ENCODE measurements at regions not wholly inside any gene's neighbourhood (a gene's known extent, or its start where the extent isn't known, plus 50 kb on each side); places are given as distances from the start of the nearest gene placed in this dataset.

DNA sequence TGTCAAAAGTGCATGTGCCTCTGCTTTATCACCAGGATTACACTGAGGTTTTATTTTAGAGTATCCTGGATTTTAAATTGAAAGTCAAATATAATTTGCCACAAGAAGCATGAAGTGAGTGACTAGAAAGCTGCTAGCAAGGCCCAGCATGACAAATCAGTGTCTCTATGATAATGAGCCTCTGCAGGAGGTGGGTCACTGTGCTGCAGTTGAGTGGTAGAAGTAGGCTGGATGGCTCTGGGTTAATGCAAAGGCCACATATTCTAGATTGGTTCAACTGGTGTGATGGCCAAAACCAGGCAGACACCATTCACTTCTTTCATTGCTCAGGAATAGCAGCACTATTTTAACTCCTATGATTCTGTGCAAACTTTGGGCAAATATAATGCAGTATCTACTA, 491.5 kb downstream of the OLFM4 start:
- Histone ChIP-seq H3K4me1 (ENCODE audit: control extremely low read depth in 1 of 4, control insufficient read depth in 4 of 4, insufficient read depth in 4 of 4, low read length in 3 of 4) (no peaks in the 10 kb centered on the region), H3K4me3 (ENCODE audit: control insufficient read depth in 1 of 7, extremely low read depth in 1 of 7, insufficient read depth in 4 of 7, low read depth in 2 of 7, low read length in 6 of 7) (no peak overlapping the region), H3K27me3 (replicated peaks in 2 of 5; ENCODE audit: control insufficient read depth in 4 of 5, insufficient read depth in 5 of 5, low read length in 4 of 5) (no peaks in the 10 kb centered on the region), H3K27ac (ENCODE audit: insufficient read depth in 1 of 2, low read depth in 1 of 2, low read length in 2 of 2, poor library complexity in 1 of 2, severe bottlenecking in 2 of 2) (no peak overlapping the region), H3K36me3 (ENCODE audit: control insufficient read depth in 4 of 4, insufficient read depth in 4 of 4, low read length in 3 of 4) (no peaks in the 10 kb centered on the region), H3K9me3 (ENCODE audit: control extremely low read depth in 1 of 5, control insufficient read depth in 4 of 5, insufficient read depth in 2 of 5, low read depth in 1 of 5, low read length in 4 of 5) (no peaks in the 10 kb centered on the region)
- ChIA-PET POLR2A (no interaction called here), CTCF (no interaction called here)
- no peak for DNase-seq

DNA sequence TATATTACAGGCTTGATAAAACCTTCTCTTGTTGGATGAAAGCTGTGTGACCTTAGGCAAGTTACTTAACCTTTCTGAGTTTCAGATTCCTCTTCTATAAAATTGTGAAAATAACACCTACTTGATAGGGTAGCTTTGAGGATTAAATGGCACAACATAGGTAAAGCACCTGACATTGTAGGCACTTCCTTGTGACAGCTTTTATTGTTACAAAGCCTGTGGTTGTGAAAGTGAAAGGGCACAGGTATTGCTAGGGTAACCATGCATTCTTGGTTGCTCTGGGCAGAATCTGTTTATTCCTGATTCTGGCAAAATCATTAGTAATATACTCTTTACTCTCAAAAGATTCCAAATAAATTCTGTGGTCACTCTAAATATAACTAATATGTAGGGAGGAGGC, 493.4 kb downstream of the OLFM4 start:
- CTCF ChIA-PET: no interaction called here
- POLR2A ChIA-PET: no interaction called here
- no peak for DNase-seq

DNA sequence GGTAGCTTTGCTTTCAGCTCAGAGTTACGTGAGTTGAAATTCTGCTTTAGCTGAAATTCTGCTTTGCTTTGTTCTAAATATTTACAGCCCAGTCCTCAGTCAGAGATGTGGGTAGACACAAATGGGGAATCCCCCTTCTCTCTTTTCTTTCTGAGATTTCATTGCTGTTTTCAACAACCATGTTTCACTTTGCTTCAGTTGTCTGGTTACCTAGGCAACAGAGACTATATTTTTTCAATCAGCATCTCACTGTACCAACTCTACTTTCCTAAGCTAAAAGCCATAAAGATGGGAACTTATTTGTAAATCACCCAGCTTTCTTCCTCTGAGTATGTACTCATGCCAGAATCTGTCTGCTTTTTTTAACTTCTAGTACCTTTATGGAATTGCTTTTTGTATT, 509.0 kb downstream of the OLFM4 start:
- H3K4me1 ChIP-seq (ENCODE audit: control extremely low read depth in 1 of 4, control insufficient read depth in 4 of 4, insufficient read depth in 4 of 4, low read length in 3 of 4): no peaks in the 10 kb centered on the region
- no peak overlapping the region for H3K4me3 ChIP-seq (ENCODE audit: control insufficient read depth in 1 of 7, extremely low read depth in 1 of 7, insufficient read depth in 4 of 7, low read depth in 2 of 7, low read length in 6 of 7)
- POLR2A ChIA-PET: no interaction called here
- CTCF ChIA-PET: no interaction called here
- 86% methylated on average over 1 of the region's 1 CpG for WGBS (ENCODE audit: insufficient coverage)
- no peaks in the 10 kb centered on the region for H3K27me3 ChIP-seq (replicated peaks in 2 of 5; ENCODE audit: control insufficient read depth in 4 of 5, insufficient read depth in 5 of 5, low read length in 4 of 5)
- no peak overlapping the region for H3K27ac ChIP-seq (ENCODE audit: insufficient read depth in 1 of 2, low read depth in 1 of 2, low read length in 2 of 2, poor library complexity in 1 of 2, severe bottlenecking in 2 of 2)
- no peaks in the 10 kb centered on the region for H3K36me3 ChIP-seq (ENCODE audit: control insufficient read depth in 4 of 4, insufficient read depth in 4 of 4, low read length in 3 of 4)
- H3K9me3 ChIP-seq (ENCODE audit: control extremely low read depth in 1 of 5, control insufficient read depth in 4 of 5, insufficient read depth in 2 of 5, low read depth in 1 of 5, low read length in 4 of 5): peaks cover 0 to 2% (median 0%) of the 10 kb centered on the region in 5 experiments
- DNase-seq: no peak

More for the DNA sequence above, 493.4 kb downstream of the OLFM4 start:
- no peaks in the 10 kb centered on the region for H3K4me1 ChIP-seq (ENCODE audit: control extremely low read depth in 1 of 4, control insufficient read depth in 4 of 4, insufficient read depth in 4 of 4, low read length in 3 of 4)
- H3K4me3 ChIP-seq (ENCODE audit: control insufficient read depth in 1 of 7, extremely low read depth in 1 of 7, insufficient read depth in 4 of 7, low read depth in 2 of 7, low read length in 6 of 7): no peak overlapping the region
- H3K9me3 ChIP-seq (ENCODE audit: control extremely low read depth in 1 of 5, control insufficient read depth in 4 of 5, insufficient read depth in 2 of 5, low read depth in 1 of 5, low read length in 4 of 5): no peaks in the 10 kb centered on the region
- H3K27ac ChIP-seq (ENCODE audit: insufficient read depth in 1 of 2, low read depth in 1 of 2, low read length in 2 of 2, poor library complexity in 1 of 2, severe bottlenecking in 2 of 2): no peak overlapping the region
- H3K36me3 ChIP-seq (ENCODE audit: control insufficient read depth in 4 of 4, insufficient read depth in 4 of 4, low read length in 3 of 4): no peaks in the 10 kb centered on the region
- H3K27me3 ChIP-seq (replicated peaks in 2 of 5; ENCODE audit: control insufficient read depth in 4 of 5, insufficient read depth in 5 of 5, low read length in 4 of 5): no peaks in the 10 kb centered on the region

DNA sequence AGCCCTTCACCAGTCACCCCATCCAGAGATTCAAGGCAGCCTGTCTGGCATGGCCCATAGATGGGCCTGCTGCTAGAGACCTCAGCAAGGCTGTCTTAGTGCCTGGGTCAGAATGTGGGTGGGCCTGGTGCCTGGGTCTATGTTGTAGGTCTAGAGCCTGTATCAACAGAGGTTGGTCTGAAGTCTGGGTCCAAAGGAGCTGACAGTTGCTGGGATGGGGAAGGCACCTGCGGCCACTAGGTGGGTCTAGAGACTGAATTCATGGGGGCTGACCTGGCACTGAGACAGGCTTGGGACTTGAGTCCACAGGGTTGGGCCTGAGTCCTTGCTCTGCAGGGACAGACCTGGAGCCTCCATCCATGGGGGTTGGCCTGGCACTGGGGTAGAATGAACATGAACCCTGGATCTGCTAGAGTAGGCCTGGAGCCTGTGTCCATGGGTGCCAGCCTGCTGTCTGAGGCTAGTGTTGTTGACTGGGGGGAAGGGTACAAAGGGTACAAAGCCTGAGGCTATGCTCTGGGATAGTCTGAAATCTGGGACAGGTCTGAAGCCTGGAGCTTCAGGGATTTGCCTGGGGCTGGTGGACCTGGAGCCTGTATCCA, 516.8 kb downstream of the OLFM4 start:
- 71% methylated on average over 1 of the region's 1 CpG for WGBS (ENCODE audit: insufficient coverage)
- ChIA-PET CTCF (no interaction called here), POLR2A (no interaction called here)
- H3K36me3 ChIP-seq (ENCODE audit: control insufficient read depth in 4 of 4, insufficient read depth in 4 of 4, low read length in 3 of 4): no peaks in the 10 kb centered on the region
- no peak overlapping the region for H3K27ac ChIP-seq (ENCODE audit: insufficient read depth in 1 of 2, low read depth in 1 of 2, low read length in 2 of 2, poor library complexity in 1 of 2, severe bottlenecking in 2 of 2)
- H3K4me3 ChIP-seq (ENCODE audit: control insufficient read depth in 1 of 7, extremely low read depth in 1 of 7, insufficient read depth in 4 of 7, low read depth in 2 of 7, low read length in 6 of 7): no peak overlapping the region
- no peaks in the 10 kb centered on the region for H3K27me3 ChIP-seq (replicated peaks in 2 of 5; ENCODE audit: control insufficient read depth in 4 of 5, insufficient read depth in 5 of 5, low read length in 4 of 5)
- no peaks in the 10 kb centered on the region for H3K4me1 ChIP-seq (ENCODE audit: control extremely low read depth in 1 of 4, control insufficient read depth in 4 of 4, insufficient read depth in 4 of 4, low read length in 3 of 4)
- peaks cover 0 to 1% (median 0%) of the 10 kb centered on the region in 5 experiments for H3K9me3 ChIP-seq (ENCODE audit: control extremely low read depth in 1 of 5, control insufficient read depth in 4 of 5, insufficient read depth in 2 of 5, low read depth in 1 of 5, low read length in 4 of 5)
- no peak for DNase-seq

DNA sequence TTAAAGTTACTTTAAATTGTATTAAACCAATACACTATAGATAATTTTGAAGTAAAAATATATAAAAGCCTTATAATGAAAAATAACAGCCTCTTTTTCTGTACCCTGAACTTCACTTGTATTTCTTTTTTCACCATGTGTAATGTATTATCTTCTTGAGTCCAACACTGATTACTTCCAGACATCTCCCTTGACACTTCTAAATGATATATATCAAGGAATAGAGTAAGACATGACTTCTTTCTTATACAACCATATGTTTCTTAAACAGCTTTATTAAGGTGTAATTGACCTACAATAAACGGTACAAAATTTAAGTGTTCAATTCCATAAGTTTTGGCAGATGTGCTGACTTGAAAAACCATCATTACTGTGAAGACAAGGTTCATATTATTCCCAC, 531.9 kb downstream of the OLFM4 start:
- H3K4me1 ChIP-seq (ENCODE audit: control extremely low read depth in 1 of 4, control insufficient read depth in 4 of 4, insufficient read depth in 4 of 4, low read length in 3 of 4): no peaks in the 10 kb centered on the region
- H3K27ac ChIP-seq (ENCODE audit: insufficient read depth in 1 of 2, low read depth in 1 of 2, low read length in 2 of 2, poor library complexity in 1 of 2, severe bottlenecking in 2 of 2): no peak overlapping the region
- no peaks in the 10 kb centered on the region for H3K9me3 ChIP-seq (ENCODE audit: control extremely low read depth in 1 of 5, control insufficient read depth in 4 of 5, insufficient read depth in 2 of 5, low read depth in 1 of 5, low read length in 4 of 5)
- no peak overlapping the region for H3K4me3 ChIP-seq (ENCODE audit: control insufficient read depth in 1 of 7, extremely low read depth in 1 of 7, insufficient read depth in 4 of 7, low read depth in 2 of 7, low read length in 6 of 7)
- no peaks in the 10 kb centered on the region for H3K27me3 ChIP-seq (replicated peaks in 2 of 5; ENCODE audit: control insufficient read depth in 4 of 5, insufficient read depth in 5 of 5, low read length in 4 of 5)
- CTCF ChIA-PET: no interaction called here
- POLR2A ChIA-PET: no interaction called here
- H3K36me3 ChIP-seq (ENCODE audit: control insufficient read depth in 4 of 4, insufficient read depth in 4 of 4, low read length in 3 of 4): no peaks in the 10 kb centered on the region
- no CpG with 5 or more reads among the region's 1 CpG for WGBS (ENCODE audit: insufficient coverage)
- no peak for DNase-seq

DNA sequence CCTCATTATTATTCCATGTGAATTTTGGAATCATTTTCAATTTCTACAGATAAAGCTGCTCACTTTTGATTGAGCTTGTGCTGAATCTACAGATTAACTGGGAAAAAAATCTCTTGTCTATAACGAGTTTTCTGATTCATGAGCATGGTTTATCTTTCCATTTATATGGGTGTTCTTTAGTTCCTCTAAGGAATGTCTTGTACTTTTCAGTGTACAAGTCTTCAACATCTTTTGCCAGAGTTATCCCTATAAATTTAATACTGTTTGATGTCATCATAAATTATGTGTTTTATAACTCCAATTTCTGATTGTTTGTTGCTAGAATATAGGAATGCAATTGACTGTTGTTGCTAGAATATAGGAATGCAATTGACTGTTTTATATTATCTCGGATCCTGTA, 533.8 kb downstream of the OLFM4 start:
- WGBS (ENCODE audit: insufficient coverage): no CpG with 5 or more reads among the region's 2 CpGs

DNA sequence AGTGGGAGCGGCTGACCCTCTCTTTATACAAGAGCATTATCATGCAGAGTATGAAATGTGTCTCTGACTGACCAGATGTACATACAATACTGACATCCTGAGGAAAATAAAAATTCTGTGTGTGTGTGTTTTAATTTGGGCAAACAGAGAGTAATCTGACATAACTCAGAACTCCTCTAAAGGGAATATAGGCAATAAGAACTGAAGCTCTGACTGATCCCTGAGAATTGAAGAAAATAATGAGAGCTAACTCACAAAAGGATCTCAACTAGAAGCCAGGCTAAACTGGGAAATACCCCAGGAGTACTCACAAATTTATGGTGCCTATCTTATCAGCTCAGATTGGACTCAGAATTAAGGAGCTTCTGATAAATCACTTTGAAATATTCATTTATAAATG, 539.9 kb downstream of the OLFM4 start:
- Histone ChIP-seq H3K36me3 (ENCODE audit: control insufficient read depth in 4 of 4, insufficient read depth in 4 of 4, low read length in 3 of 4) (no peaks in the 10 kb centered on the region), H3K27ac (ENCODE audit: insufficient read depth in 1 of 2, low read depth in 1 of 2, low read length in 2 of 2, poor library complexity in 1 of 2, severe bottlenecking in 2 of 2) (no peak overlapping the region), H3K4me1 (ENCODE audit: control extremely low read depth in 1 of 4, control insufficient read depth in 4 of 4, insufficient read depth in 4 of 4, low read length in 3 of 4) (no peaks in the 10 kb centered on the region), H3K4me3 (ENCODE audit: control insufficient read depth in 1 of 7, extremely low read depth in 1 of 7, insufficient read depth in 4 of 7, low read depth in 2 of 7, low read length in 6 of 7) (no peak overlapping the region), H3K27me3 (replicated peaks in 2 of 5; ENCODE audit: control insufficient read depth in 4 of 5, insufficient read depth in 5 of 5, low read length in 4 of 5) (no peaks in the 10 kb centered on the region), H3K9me3 (ENCODE audit: control extremely low read depth in 1 of 5, control insufficient read depth in 4 of 5, insufficient read depth in 2 of 5, low read depth in 1 of 5, low read length in 4 of 5) (no peaks in the 10 kb centered on the region)
- no CpG with 5 or more reads among the region's 1 CpG for WGBS (ENCODE audit: insufficient coverage)
- no peak for DNase-seq
- POLR2A ChIA-PET: no interaction called here
- CTCF ChIA-PET: no interaction called here

More for the DNA sequence above, 533.8 kb downstream of the OLFM4 start:
- DNase-seq: no peak
- ChIA-PET POLR2A (no interaction called here), CTCF (no interaction called here)
- Histone ChIP-seq H3K27me3 (replicated peaks in 2 of 5; ENCODE audit: control insufficient read depth in 4 of 5, insufficient read depth in 5 of 5, low read length in 4 of 5) (no peaks in the 10 kb centered on the region), H3K27ac (ENCODE audit: insufficient read depth in 1 of 2, low read depth in 1 of 2, low read length in 2 of 2, poor library complexity in 1 of 2, severe bottlenecking in 2 of 2) (no peak overlapping the region), H3K4me1 (ENCODE audit: control extremely low read depth in 1 of 4, control insufficient read depth in 4 of 4, insufficient read depth in 4 of 4, low read length in 3 of 4) (no peaks in the 10 kb centered on the region), H3K9me3 (ENCODE audit: control extremely low read depth in 1 of 5, control insufficient read depth in 4 of 5, insufficient read depth in 2 of 5, low read depth in 1 of 5, low read length in 4 of 5) (no peaks in the 10 kb centered on the region), H3K4me3 (ENCODE audit: control insufficient read depth in 1 of 7, extremely low read depth in 1 of 7, insufficient read depth in 4 of 7, low read depth in 2 of 7, low read length in 6 of 7) (no peak overlapping the region), H3K36me3 (ENCODE audit: control insufficient read depth in 4 of 4, insufficient read depth in 4 of 4, low read length in 3 of 4) (no peaks in the 10 kb centered on the region)

Data from common myeloid progenitor, CD34-positive (primary cell).